IMR-90 (cell line): ENCODE measurements at regions not wholly inside any gene's neighbourhood (a gene's known extent, or its start where the extent isn't known, plus 50 kb on each side); places are given as distances from the start of the nearest gene placed in this dataset.

ENCODE experiments used
- ATAC-seq: fragments of 200-7000 bp; cut with Tn5 transposase; 2 replicates; pipeline ENCODE4 v1.9.1; 2020; ENCODE audit warnings: low read depth, mild to moderate bottlenecking, moderate library complexity
- BruUV-seq: library from RNA; stranded (reverse); fragments of 400-500 nt; replicated peaks from 2 replicates; lab custom pipeline; 2021; lab: Mats Ljungman, UMichigan
- CTCF ChIA-PET: fragments of 300-600 bp; formaldehyde crosslinking; extraction: SDS; loops from one replicate; lab custom pipeline; 2021; ENCODE audit warnings: antibody characterized with exemption; lab: Yijun Ruan, JAX
- POLR2A ChIA-PET: fragments of 300-600 bp; sonication (Branson Sonifier 250); formaldehyde crosslinking; loops from one replicate; lab custom pipeline; 2022; ENCODE audit warnings: antibody characterized with exemption; ENCODE audit not compliant: unreplicated experiment; lab: Charles Lee
- DNase-seq: peaks from one replicate; pipeline ENCODE4 v3.0.0; 2013
- H2AFZ ChIP-seq: replicated peaks from 2 replicates; pipeline ENCODE3; 2013; ENCODE audit warnings: low read length, mild to moderate bottlenecking; ENCODE audit not compliant: poor library complexity
- H2AK5ac ChIP-seq: 2 replicates; pipeline ENCODE4 v1.6.1; 2013; ENCODE audit warnings: low read depth, low read length, inconsistent platforms
- H2AK9ac ChIP-seq: replicated peaks from 2 replicates; pipeline ENCODE3; 2013; ENCODE audit warnings: mild to moderate bottlenecking, low read depth, low read length, moderate library complexity; ENCODE audit not compliant: poor library complexity
- H2BK120ac ChIP-seq: 2 replicates; pipeline ENCODE4 v1.6.1; 2013; ENCODE audit warnings: low read depth, low read length, inconsistent platforms
- H2BK15ac ChIP-seq: 3 replicates; pipeline ENCODE4 v1.6.1; 2013; ENCODE audit warnings: low read depth, low read length, inconsistent platforms
- H2BK20ac ChIP-seq: 2 replicates; pipeline ENCODE4 v1.6.1; 2013; ENCODE audit warnings: low read depth, mild to moderate bottlenecking, inconsistent platforms, low read length, moderate library complexity
- H2BK5ac ChIP-seq: 2 replicates; pipeline ENCODE4 v1.6.1; 2013; ENCODE audit warnings: mild to moderate bottlenecking, low read depth, low read length, inconsistent platforms; ENCODE audit not compliant: poor library complexity, severe bottlenecking
- H3K14ac ChIP-seq: replicated peaks from 2 replicates; pipeline ENCODE4 v1.6.1; 2013; ENCODE audit warnings: low read depth, low read length, inconsistent platforms
- H3K18ac ChIP-seq: 2 replicates; pipeline ENCODE4 v1.6.1; 2013; ENCODE audit warnings: low read depth, low read length, control low read depth
- H3K23ac ChIP-seq: 2 replicates; pipeline ENCODE4 v1.6.1; 2013; ENCODE audit warnings: low read depth, low read length, inconsistent platforms
- H3K27ac ChIP-seq: 2 replicates; pipeline ENCODE4 v1.5.1; 2013; ENCODE audit warnings: mild to moderate bottlenecking, control low read depth, low read length; ENCODE audit not compliant: insufficient read depth
- H3K27me3 ChIP-seq: 2 replicates; pipeline ENCODE4 v1.6.1; 2013; ENCODE audit warnings: low read length; ENCODE audit not compliant: control insufficient read depth, insufficient read depth
- H3K36me3 ChIP-seq: 2 replicates; pipeline ENCODE4 v1.6.1; 2013; ENCODE audit warnings: low read length, mixed read lengths; ENCODE audit not compliant: control insufficient read depth, insufficient read depth
- H3K4ac ChIP-seq: 2 replicates; pipeline ENCODE4 v1.6.1; 2013; ENCODE audit warnings: low read depth, low read length, inconsistent platforms
- H3K4me1 ChIP-seq: 2 replicates; pipeline ENCODE4 v1.6.1; 2013; ENCODE audit warnings: low read length, mixed read lengths; ENCODE audit not compliant: control insufficient read depth, insufficient read depth
- H3K4me2 ChIP-seq: 2 replicates; pipeline ENCODE4 v1.6.1; 2013; ENCODE audit warnings: low read depth, mild to moderate bottlenecking, control low read depth, low read length, moderate library complexity
- H3K4me3 ChIP-seq: 2 replicates; pipeline ENCODE4 v1.5.1; 2013; ENCODE audit warnings: low read depth, mild to moderate bottlenecking, control low read depth, low read length, moderate library complexity; ENCODE audit not compliant: insufficient read depth
- H3K56ac ChIP-seq: 2 replicates; pipeline ENCODE4 v1.6.1; 2013; ENCODE audit warnings: low read length, inconsistent platforms; ENCODE audit not compliant: insufficient read depth; ENCODE audit errors: extremely low read depth
- H3K79me1 ChIP-seq, 2 experiments: 2 replicates each; pipeline ENCODE4 v1.6.1; 2013; ENCODE audit warnings: low read length in 2 of 2, inconsistent platforms in 1 of 2, low read depth in 1 of 2
- H3K9ac ChIP-seq: 2 replicates; pipeline ENCODE4 v1.6.1; 2013; ENCODE audit warnings: low read depth, low read length, control low read depth
- H3K9me1 ChIP-seq: 2 replicates; pipeline ENCODE4 v1.6.1; 2013; ENCODE audit warnings: low read length, inconsistent platforms; ENCODE audit not compliant: insufficient read depth
- H3K9me3 ChIP-seq: 2 replicates; pipeline ENCODE4 v1.6.1; 2013; ENCODE audit warnings: low read length; ENCODE audit not compliant: control insufficient read depth, insufficient read depth
- H4K20me1 ChIP-seq: 2 replicates; pipeline ENCODE4 v1.6.1; 2013; ENCODE audit warnings: low read length, inconsistent platforms; ENCODE audit not compliant: insufficient read depth
- H4K5ac ChIP-seq: 2 replicates; pipeline ENCODE4 v1.6.1; 2013; ENCODE audit warnings: mild to moderate bottlenecking, low read depth, low read length, control low read depth
- H4K8ac ChIP-seq, 2 experiments: 2 replicates each; pipeline ENCODE4 v1.6.1; 2013; ENCODE audit warnings: low read depth in 2 of 2, low read length in 2 of 2, control low read depth in 1 of 2, inconsistent platforms in 1 of 2
- H4K91ac ChIP-seq: 2 replicates; pipeline ENCODE4 v1.6.1; 2013; ENCODE audit warnings: low read depth, low read length, inconsistent platforms; ENCODE audit not compliant: insufficient read depth
- CEBPB ChIP-seq: IDR thresholded peaks from 2 replicates; pipeline ENCODE4 v1.6.1; 2012; ENCODE audit warnings: low read depth, low read length, improper control_type of control experiment
- CTCF ChIP-seq: conservative IDR thresholded peaks from 2 replicates; pipeline ENCODE4 v1.5.1; 2012; ENCODE audit warnings: mild to moderate bottlenecking, low read depth, low read length, improper control_type of control experiment
- MXI1 ChIP-seq: IDR thresholded peaks from 2 replicates; pipeline ENCODE4 v1.6.1; 2012; ENCODE audit warnings: low read depth, mild to moderate bottlenecking, low read length, moderate library complexity, borderline replicate concordance
- NFE2L2 ChIP-seq: fragments of 150-350 bp; IDR thresholded peaks from 2 replicates; pipeline ENCODE4 v1.6.1; 2016; ENCODE audit warnings: low read depth, mild to moderate bottlenecking, low read length
- RFX5 ChIP-seq: IDR thresholded peaks from 2 replicates; pipeline ENCODE4 v1.8.0; 2012; ENCODE audit warnings: low read depth, mild to moderate bottlenecking, low read length, moderate library complexity
- USF2 ChIP-seq: fragments of 150-350 bp; IDR thresholded peaks from 2 replicates; pipeline ENCODE4 v1.6.1; 2017; ENCODE audit warnings: mild to moderate bottlenecking, antibody characterized with exemption, low read length, low read depth
- WGBS, 2 experiments: methylation state at CpG; one replicate each; pipeline versions ENCODE4 v1.1.5 to v1.1.7; 2013; ENCODE audit warnings: missing lambda C conversion rate in 2 of 2; ENCODE audit not compliant: insufficient read length in 1 of 2; ENCODE audit errors: extremely low coverage in 2 of 2; 5-methylcytosine and 5-hydroxymethylcytosine counted together
- dilution Hi-C: fragments of 300-500 bp; cut with HindIII; formaldehyde crosslinking; loops from one replicate; pipeline ENCODE4 v1.14.3; 2018; ENCODE audit warnings: low sequenced_read_pairs; ENCODE audit not compliant: unreplicated experiment
- in situ Hi-C: fragments of 300-500 bp; cut with MboI; formaldehyde crosslinking; loops from 3 replicates; pipeline ENCODE4 v1.14.3; 2019; ENCODE audit warnings: low sequenced_read_pairs, inconsistent platforms, mixed read lengths
- intact Hi-C: fragments of 100-400 bp; cut with micrococcal nuclease; formaldehyde crosslinking; loops from 2 replicates; pipeline ENCODE4 v1.10.0; 2022

GRCh38 chr2:234147335-234147861 lies 96.9 kb downstream of the SPP2 start:
- Histone ChIP-seq H3K27me3 (no peaks in the 10 kb centered on the region), H3K9ac (no peak overlapping the region), H4K20me1 (no peaks in the 10 kb centered on the region), H3K4me3 (no peak overlapping the region), H3K4me1 (0 out of 2 replicates have a peak, but pooled peaks cover 4% of the 10 kb centered on the region), H3K79me1 (no peaks in the 10 kb centered on the region), H3K18ac (no peak overlapping the region), H4K91ac (no peak overlapping the region), H3K14ac (no peak overlapping the region), H2AK9ac (no peak overlapping the region), H3K23ac (no peak overlapping the region), H3K56ac (no peak overlapping the region), H2BK15ac (no peak overlapping the region), H2BK5ac (no peak overlapping the region), H2BK20ac (no peak overlapping the region), H4K5ac (no peak overlapping the region), H3K9me1 (peaks cover 5% of the 10 kb centered on the region; the same call in 1 of the 2 replicates), H4K8ac (no peak overlapping the region), H3K36me3 (no peaks in the 10 kb centered on the region), H3K27ac (no peak overlapping the region), H3K9me3 (peaks cover under 1% of the 10 kb centered on the region; the same call in 1 of the 2 replicates), H2AK5ac (no peak overlapping the region), H3K4ac (no peak overlapping the region), H3K4me2 (no peak overlapping the region), H2AFZ (no peak overlapping the region), H2BK120ac (no peak overlapping the region)
- in situ Hi-C loops = no loop called here
- WGBS, 2 experiments = 83% methylated on average over 1 of the region's 3 CpGs; no CpG with 5 or more reads in 1 of the 2 experiments
- dilution Hi-C loops = no loop called here
- ATAC-seq (no peak), DNase-seq (no peak)
- intact Hi-C loops = no loop called here
- ChIA-PET CTCF (no interaction called here), POLR2A (no interaction called here)
- TF ChIP-seq NFE2L2 (no peak), USF2 (no peak), RFX5 (no peak), MXI1 (no peak), CEBPB (no peak), CTCF (no peak)
- no TSS peak for BruUV-seq
